HEK293 (cell line): ENCODE measurements at regions not wholly inside any gene's neighbourhood (a gene's known extent, or its start where the extent isn't known, plus 50 kb on each side); places are given as distances from the start of the nearest gene placed in this dataset.

ENCODE experiments used
- CTCF ChIA-PET: fragments of 350-600 bp; formaldehyde crosslinking; extraction: SDS; loops from one replicate; lab custom pipeline; 2021; ENCODE audit warnings: antibody characterized with exemption; lab: Yijun Ruan, JAX
- POLR2A ChIA-PET: fragments of 300-600 bp; formaldehyde crosslinking; extraction: SDS; loops from one replicate; lab custom pipeline; 2020; ENCODE audit warnings: antibody characterized with exemption, inconsistent platforms; lab: Yijun Ruan, JAX
- H3K27ac ChIP-seq: fragments of 200-500 bp; sonication (Bioruptor generic); 2 replicates; pipeline ENCODE4 v1.5.1; 2014; ENCODE audit warnings: low read depth, low read length, control low read depth, inconsistent platforms; ENCODE audit errors: extremely low read depth
- H3K36me3 ChIP-seq, 2 experiments: fragments of 200-500 bp in 1 of 2; sonication (Bioruptor generic) in 1 of 2; 1 replicate in 1 of 2; 2 replicates in 1 of 2; pipeline ENCODE4 v1.5.1; 2014 to 2017; ENCODE audit warnings: inconsistent platforms in 2 of 2, low read length in 2 of 2; ENCODE audit not compliant: control insufficient read depth in 2 of 2, insufficient read depth in 1 of 2
- H3K4me1 ChIP-seq: fragments of 200-500 bp; sonication (Bioruptor generic); 2 replicates; pipeline ENCODE4 v1.5.1; 2014; ENCODE audit warnings: mild to moderate bottlenecking, low read length, inconsistent platforms; ENCODE audit not compliant: control insufficient read depth, insufficient read depth
- H3K4me3 ChIP-seq: 2 replicates; pipeline ENCODE4 v1.5.1; 2011; ENCODE audit warnings: low read depth, mild to moderate bottlenecking, control low read depth, low read length, moderate library complexity
- H3K9me3 ChIP-seq: fragments of 200-500 bp; sonication (Bioruptor generic); 2 replicates; pipeline ENCODE4 v1.5.1; 2014; ENCODE audit warnings: low read depth, low read length, inconsistent platforms; ENCODE audit not compliant: control insufficient read depth, insufficient read depth
- AEBP2 ChIP-seq: fragments of 450-650 bp; formaldehyde crosslinking; IDR thresholded peaks from 2 replicates; pipeline ENCODE4 v1.5.1; 2016; ENCODE audit warnings: missing biosample characterization, missing genetic modification characterization, borderline replicate concordance
- MEIS1 ChIP-seq: sonication (generic); formaldehyde crosslinking; IDR thresholded peaks from 2 replicates; pipeline ENCODE4 v1.8.1; 2022; ENCODE audit warnings: missing genetic modification reagents, mild to moderate bottlenecking, borderline replicate concordance
- PRDM1 ChIP-seq: fragments of 450-650 bp; formaldehyde crosslinking; IDR thresholded peaks from 2 replicates; pipeline ENCODE4; 2016; ENCODE audit warnings: missing biosample characterization, missing genetic modification characterization
- SCRT1 ChIP-seq: fragments of 450-650 bp; formaldehyde crosslinking; IDR thresholded peaks from 2 replicates; pipeline ENCODE4 v1.5.1; 2016; ENCODE audit warnings: missing biosample characterization, missing genetic modification characterization, borderline replicate concordance
- YY1 ChIP-seq: fragments of 450-650 bp; formaldehyde crosslinking; IDR thresholded peaks from 2 replicates; pipeline ENCODE4 v1.5.1; 2018; ENCODE audit warnings: missing biosample characterization, missing genetic modification characterization
- ZBTB1 ChIP-seq: fragments of 450-650 bp; formaldehyde crosslinking; IDR thresholded peaks from 2 replicates; pipeline ENCODE4 v1.5.1; 2016; ENCODE audit warnings: missing biosample characterization, missing genetic modification characterization
- ZBTB26 ChIP-seq: fragments of 450-650 bp; formaldehyde crosslinking; optimal IDR thresholded peaks from 2 replicates; pipeline ENCODE3; 2016; ENCODE audit warnings: missing biosample characterization, mild to moderate bottlenecking, missing genetic modification characterization
- ZNF10 ChIP-seq: fragments of 450-650 bp; formaldehyde crosslinking; IDR thresholded peaks from 2 replicates; pipeline ENCODE4 v1.5.1; 2017; ENCODE audit warnings: missing biosample characterization, missing genetic modification characterization
- ZNF174 ChIP-seq: fragments of 450-650 bp; formaldehyde crosslinking; IDR thresholded peaks from 2 replicates; pipeline ENCODE4 v1.5.0; 2017; ENCODE audit warnings: missing biosample characterization, mild to moderate bottlenecking, missing genetic modification characterization
- ZNF26 ChIP-seq: fragments of 450-650 bp; formaldehyde crosslinking; IDR thresholded peaks from 2 replicates; pipeline ENCODE4 v1.5.1; 2016; ENCODE audit warnings: missing biosample characterization, missing genetic modification characterization
- ZNF341 ChIP-seq: fragments of 450-650 bp; formaldehyde crosslinking; IDR thresholded peaks from 2 replicates; pipeline ENCODE4; 2016; ENCODE audit warnings: low read depth, missing biosample characterization, missing genetic modification characterization
- ZNF404 ChIP-seq: fragments of 450-650 bp; formaldehyde crosslinking; IDR thresholded peaks from 2 replicates; pipeline ENCODE4 v1.5.1; 2017; ENCODE audit warnings: missing biosample characterization, missing genetic modification characterization
- ZNF449 ChIP-seq: fragments of 450-650 bp; formaldehyde crosslinking; IDR thresholded peaks from 2 replicates; pipeline ENCODE4 v1.5.1; 2017; ENCODE audit warnings: missing biosample characterization, mild to moderate bottlenecking, missing genetic modification characterization, moderate library complexity
- ZNF501 ChIP-seq: fragments of 450-650 bp; formaldehyde crosslinking; IDR thresholded peaks from 2 replicates; pipeline ENCODE4 v1.5.1; 2016; ENCODE audit warnings: missing biosample characterization, missing genetic modification characterization
- ZNF518A ChIP-seq: fragments of 450-650 bp; formaldehyde crosslinking; conservative IDR thresholded peaks from 2 replicates; pipeline ENCODE4 v1.5.1; 2016; ENCODE audit warnings: low read depth, missing biosample characterization, missing genetic modification characterization
- ZNF555 ChIP-seq: fragments of 450-650 bp; formaldehyde crosslinking; conservative IDR thresholded peaks from 2 replicates; pipeline ENCODE4 v1.5.1; 2017; ENCODE audit warnings: missing biosample characterization, mild to moderate bottlenecking, missing genetic modification characterization, inconsistent platforms
- ZNF610 ChIP-seq: fragments of 450-650 bp; formaldehyde crosslinking; IDR thresholded peaks from 2 replicates; pipeline ENCODE4 v1.5.1; 2016; ENCODE audit warnings: missing biosample characterization, missing genetic modification characterization, borderline replicate concordance
- ZNF639 ChIP-seq: fragments of 450-650 bp; formaldehyde crosslinking; IDR thresholded peaks from 2 replicates; pipeline ENCODE4 v1.5.1; 2016; ENCODE audit warnings: missing biosample characterization, missing genetic modification characterization
- ZNF747 ChIP-seq: fragments of 450-650 bp; formaldehyde crosslinking; IDR thresholded peaks from 2 replicates; pipeline ENCODE4 v1.5.1; 2016; ENCODE audit warnings: missing biosample characterization, missing genetic modification characterization
- ZNF777 ChIP-seq: fragments of 450-650 bp; formaldehyde crosslinking; IDR thresholded peaks from 2 replicates; pipeline ENCODE4 v1.5.1; 2017; ENCODE audit warnings: missing biosample characterization, missing genetic modification characterization, borderline replicate concordance
- ZNF785 ChIP-seq: fragments of 450-650 bp; formaldehyde crosslinking; IDR thresholded peaks from 2 replicates; pipeline ENCODE4 v1.5.1; 2016; ENCODE audit warnings: missing biosample characterization, missing genetic modification characterization

- TF ChIP-seq AEBP2 (no peak), MEIS1 (CRISPR knock-in tag) (no peak), ZNF404 (tag by site-specific recombination) (no peak), ZNF747 (no peak), ZNF501 (no peak)
Observed at GRCh38 chr5:8726383-8727036, 819.4 kb downstream of the SEMA5A start (continued).

GRCh38 chr5:8727396-8727795 is 818.5 kb downstream of the SEMA5A start:
- CTCF ChIA-PET, result interaction anchor here (0.6 kb wide), 1 partner anchor 174 kb away, joined by 3 read pairs; no protein-coding TSS in a partner anchor
- no peaks in the 10 kb centered on the region for H3K9me3 ChIP-seq
- no peaks in the 10 kb centered on the region for H3K4me1 ChIP-seq
- no peaks in the 10 kb centered on the region for H3K36me3 ChIP-seq
- no peak overlapping the region for H3K4me3 ChIP-seq
- no peak overlapping the region for H3K27ac ChIP-seq
- no peak for TF ChIP-seq ZNF785 (tag by site-specific recombination)
- TF ChIP-seq, all 188 proteins: peak for 0
- POLR2A ChIA-PET, result no interaction called here

- TF ChIP-seq ZNF10 (tag by site-specific recombination) (no peak), ZNF610 (tag by site-specific recombination) (no peak), ZNF785 (tag by site-specific recombination) (no peak), ZNF26 (tag by site-specific recombination) (no peak), ZNF555 (tag by site-specific recombination) (no peak), ZNF639 (tag by site-specific recombination) (no peak), ZNF777 (tag by site-specific recombination) (no peak), ZNF449 (no peak), ZNF174 (no peak), ZBTB26 (tag by site-specific recombination) (no peak), YY1 (no peak), SCRT1 (tag by site-specific recombination) (no peak), PRDM1 (tag by site-specific recombination) (no peak), ZNF518A (tag by site-specific recombination) (no peak), ZNF341 (tag by site-specific recombination) (no peak), ZBTB1 (tag by site-specific recombination) (no peak)
- H3K4me3 ChIP-seq, result no peak overlapping the region
- no peaks in the 10 kb centered on the region for H3K9me3 ChIP-seq
- no peak overlapping the region for H3K27ac ChIP-seq
- H3K36me3 ChIP-seq, result no peaks in the 10 kb centered on the region
- H3K4me1 ChIP-seq, result no peaks in the 10 kb centered on the region
- ChIA-PET CTCF (no interaction called here), POLR2A (no interaction called here)
Observed at GRCh38 chr5:8729437-8729836, 816.4 kb downstream of the SEMA5A start.
